NOMO-1 treated with DMSO at 0.1 percent for 48 hours (cell line): ENCODE measurements at regions not wholly inside any gene's neighbourhood (a gene's known extent, or its start where the extent isn't known, plus 50 kb on each side); places are given as distances from the start of the nearest gene placed in this dataset.
A peak's percentile ranks its signal among the peaks of the same experiment; 100 is the strongest.

Experiments used
- DNase-seq: peaks from one replicate; lab custom pipeline; 2025; ENCODE audit not compliant: unreplicated experiment; lab: John Stamatoyannopoulos, UW

- peak; percentile 75 for DNase-seq
These were observed 2375.8 kb upstream of the TENM3 start for GRCh38 chr4:179867300-179867878.

GRCh38 chr4:179871726-179872125 is 2371.5 kb upstream of the TENM3 start:
- no peak for DNase-seq

GRCh38 chr4:179872755-179873154 is 2370.4 kb upstream of the TENM3 start:
- no peak for DNase-seq

GRCh38 chr4:179880756-179881155 is 2362.4 kb upstream of the TENM3 start:
- no peak for DNase-seq

GRCh38 chr4:179894066-179894778 is 2349.0 kb upstream of the TENM3 start:
- DNase-seq, result no peak

GRCh38 chr4:179919587-179919986 is 2323.6 kb upstream of the TENM3 start:
- no peak for DNase-seq

GRCh38 chr4:179927473-179927872 is 2315.7 kb upstream of the TENM3 start:
- no peak for DNase-seq

GRCh38 chr4:179941911-179942310 is 2301.3 kb upstream of the TENM3 start:
- peak; percentile 61 for DNase-seq

GRCh38 chr4:179976777-179977176 is 2266.4 kb upstream of the TENM3 start:
- no peak for DNase-seq

- no peak for DNase-seq
These were observed 2265.8 kb upstream of the TENM3 start for GRCh38 chr4:179977378-179977777.

GRCh38 chr4:179981161-179981560 is 2262.0 kb upstream of the TENM3 start:
- no peak for DNase-seq

GRCh38 chr4:179989975-179990374 is 2253.2 kb upstream of the TENM3 start:
- peak; percentile 98 for DNase-seq

GRCh38 chr4:180009316-180009715 is 2233.9 kb upstream of the TENM3 start:
- no peak for DNase-seq

GRCh38 chr4:180028682-180029081 is 2214.5 kb upstream of the TENM3 start:
- peak; percentile 23 for DNase-seq

- DNase-seq, result no peak
These were observed 2211.9 kb upstream of the TENM3 start for GRCh38 chr4:180031330-180031729.

GRCh38 chr4:180041576-180041975 is 2201.6 kb upstream of the TENM3 start:
- DNase-seq, result no peak

GRCh38 chr4:180052629-180053028 is 2190.6 kb upstream of the TENM3 start:
- peak; percentile 68 for DNase-seq

- DNase-seq, result no peak
These were observed 2188.9 kb upstream of the TENM3 start for GRCh38 chr4:180054291-180054690.

GRCh38 chr4:180057299-180057721 is 2185.9 kb upstream of the TENM3 start:
- DNase-seq, result peak; percentile 50

GRCh38 chr4:180057891-180058671 is 2185.1 kb upstream of the TENM3 start:
- DNase-seq, result peak; percentile 43

GRCh38 chr4:180058691-180059215 is 2184.4 kb upstream of the TENM3 start:
- peak; percentile 71 for DNase-seq
